HG02943 (cell line): ENCODE measurements at regions not wholly inside any gene's neighbourhood (a gene's known extent, or its start where the extent isn't known, plus 50 kb on each side); places are given as distances from the start of the nearest gene placed in this dataset.
"Not testable (repeated sequence)": the region's sequence is repeated elsewhere in the genome, so short reads cannot be mapped to it uniquely, and the experiment has no call there.

ENCODE experiments used
- ATAC-seq: cut with Tn5 transposase; IDR thresholded peaks from one replicate; pipeline ENCODE4 v1.9.1; 2021; ENCODE audit warnings: mild to moderate bottlenecking, low read depth, moderate library complexity; ENCODE audit not compliant: unreplicated experiment

DNA sequence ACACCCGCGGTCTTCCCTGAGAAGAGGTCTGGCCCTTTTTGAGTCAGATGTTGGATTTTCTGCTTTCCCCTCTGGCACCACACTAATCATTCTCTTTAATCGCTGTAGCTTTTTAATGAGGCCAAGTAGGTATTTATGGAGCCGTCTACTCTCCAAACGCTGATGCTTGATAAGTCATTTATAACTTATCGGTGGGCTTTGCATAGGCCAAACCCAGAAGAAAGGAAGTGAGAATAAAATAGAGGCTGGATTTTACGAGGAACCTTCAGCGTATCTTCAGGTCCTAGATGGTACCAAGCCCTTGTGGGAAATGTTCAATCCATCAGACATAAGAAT, 142.5 kb upstream of the CTAGE1 start:
- no peak for ATAC-seq

DNA sequence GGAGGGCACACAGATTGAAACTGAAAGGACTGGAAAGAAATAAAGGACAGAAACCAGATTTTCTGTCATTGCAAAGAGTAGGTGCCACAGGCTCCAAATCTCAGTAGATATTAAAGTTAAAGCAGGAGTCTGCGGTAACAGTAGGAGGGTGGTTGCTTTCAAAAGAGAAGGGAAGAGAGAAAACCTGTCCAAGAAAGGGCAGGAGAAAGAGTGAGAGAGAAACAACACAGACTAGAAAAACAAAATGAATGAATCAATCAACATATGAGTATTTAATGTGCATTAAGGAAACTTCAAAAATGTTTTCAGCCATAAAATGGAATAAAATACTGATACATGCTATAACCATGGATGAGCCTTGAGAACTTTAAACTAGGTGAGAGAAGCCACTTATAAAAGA, 143.1 kb upstream of the CTAGE1 start:
- ATAC-seq = no peak

DNA sequence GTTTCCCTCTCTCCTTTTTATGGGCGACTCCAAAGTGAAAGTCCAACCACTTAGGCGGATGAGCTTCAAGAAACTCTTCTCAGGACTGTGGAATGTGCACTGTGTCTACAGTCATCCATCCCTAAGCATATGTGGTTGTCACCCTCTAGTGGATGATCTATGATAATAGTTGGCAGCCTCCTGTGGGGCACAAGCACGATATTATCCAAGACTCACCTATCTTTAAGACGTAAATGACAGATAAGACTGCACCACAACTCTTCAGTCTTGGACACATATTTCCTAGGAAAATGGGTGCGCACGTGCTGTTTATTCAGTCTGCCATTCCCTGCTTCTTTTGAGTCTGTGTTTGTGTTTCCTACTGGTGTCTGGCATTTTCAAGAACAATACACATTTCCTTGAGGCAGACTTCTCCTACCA, 145.5 kb upstream of the CTAGE1 start:
- no peak for ATAC-seq

DNA sequence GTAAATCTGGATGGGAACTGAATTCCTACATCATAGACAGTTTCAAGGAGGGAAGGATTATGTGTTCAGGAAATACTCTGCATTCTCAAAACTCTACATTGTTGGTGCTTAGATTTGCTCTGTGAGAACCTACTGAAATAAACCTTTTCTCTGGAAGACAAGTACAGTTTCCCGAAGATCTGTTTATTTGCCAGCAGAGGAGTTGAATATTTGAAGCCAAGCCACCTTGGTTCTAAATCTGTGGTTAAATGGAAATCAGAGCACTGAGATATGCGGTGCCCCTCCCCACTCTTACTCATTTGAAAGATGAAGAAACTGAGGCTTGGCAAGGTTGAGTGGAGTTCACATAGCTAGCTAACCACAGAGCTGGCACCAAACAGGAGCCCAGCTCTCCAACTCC, 146.3 kb upstream of the CTAGE1 start:
- no peak for ATAC-seq

DNA sequence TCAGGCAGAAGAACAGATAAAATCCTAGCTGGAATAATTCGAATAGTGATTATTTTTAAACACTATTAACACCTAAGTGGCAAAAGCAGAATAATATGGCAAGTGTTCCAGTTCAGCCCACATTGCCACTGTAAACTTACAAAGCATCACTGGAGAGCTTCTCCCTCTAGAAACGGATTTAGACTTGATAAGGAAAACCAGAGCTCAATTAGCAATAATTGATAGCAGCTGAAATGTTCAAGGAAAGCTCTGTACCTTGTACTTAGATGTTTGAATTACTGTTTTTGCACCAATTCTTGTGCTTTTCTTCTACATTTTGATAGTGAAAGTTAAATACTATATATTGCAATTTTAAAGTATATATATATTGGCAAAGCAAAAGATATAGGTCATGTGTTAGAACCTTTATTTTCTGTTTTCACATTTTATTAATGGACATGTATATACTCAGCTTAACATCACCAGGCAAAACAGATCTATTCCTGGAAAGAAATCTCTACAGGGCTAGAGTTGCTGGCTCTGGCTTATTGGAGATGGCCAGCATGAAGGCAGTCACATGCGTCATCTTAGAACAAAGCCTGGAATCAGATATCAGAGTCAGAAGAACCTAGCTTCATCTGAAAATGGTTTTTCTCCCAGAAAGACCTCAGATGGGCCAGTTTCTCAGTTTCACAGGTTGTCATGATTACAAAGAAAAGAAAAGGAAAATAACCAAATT, 149.1 kb upstream of the CTAGE1 start:
- ATAC-seq = no peak

DNA sequence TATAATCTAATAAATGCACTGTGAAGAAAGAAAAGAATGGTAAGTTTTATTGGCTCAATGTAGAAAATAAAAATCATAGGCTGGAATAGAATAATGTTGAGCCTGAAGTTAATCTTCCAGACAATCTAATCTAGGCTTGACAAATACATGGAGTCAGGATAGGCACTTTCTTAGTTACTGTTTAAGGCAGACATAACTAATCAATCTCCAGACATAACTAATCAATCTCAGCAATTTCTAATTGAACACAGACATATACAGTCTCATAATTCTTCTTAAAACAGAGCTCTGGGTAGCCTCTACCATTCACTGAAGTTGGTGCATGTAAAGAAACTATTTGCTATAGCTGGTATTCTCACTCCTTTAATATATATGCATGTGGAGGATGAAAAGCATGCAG, 150.1 kb upstream of the CTAGE1 start:
- ATAC-seq = no peak

DNA sequence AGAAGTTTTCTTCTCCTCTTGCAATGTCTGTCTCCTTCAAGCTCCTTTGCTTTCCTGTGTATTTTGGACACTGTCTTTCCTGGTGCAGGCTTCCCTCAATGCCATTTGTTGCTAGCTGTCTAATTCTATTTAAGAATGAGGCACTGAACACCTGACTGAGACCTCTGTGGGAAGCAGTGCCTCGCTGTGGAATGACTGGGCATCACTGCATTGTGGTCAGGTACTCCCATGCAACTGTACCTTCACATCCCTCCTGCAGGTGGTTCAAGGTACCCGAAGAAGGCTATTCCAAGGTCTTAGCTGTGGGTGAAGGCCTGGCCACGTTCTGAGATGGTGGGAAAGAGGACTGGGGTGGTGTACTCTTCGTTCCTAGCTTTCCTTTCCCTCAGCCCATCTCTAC, 152.8 kb upstream of the CTAGE1 start:
- no peak for ATAC-seq

DNA sequence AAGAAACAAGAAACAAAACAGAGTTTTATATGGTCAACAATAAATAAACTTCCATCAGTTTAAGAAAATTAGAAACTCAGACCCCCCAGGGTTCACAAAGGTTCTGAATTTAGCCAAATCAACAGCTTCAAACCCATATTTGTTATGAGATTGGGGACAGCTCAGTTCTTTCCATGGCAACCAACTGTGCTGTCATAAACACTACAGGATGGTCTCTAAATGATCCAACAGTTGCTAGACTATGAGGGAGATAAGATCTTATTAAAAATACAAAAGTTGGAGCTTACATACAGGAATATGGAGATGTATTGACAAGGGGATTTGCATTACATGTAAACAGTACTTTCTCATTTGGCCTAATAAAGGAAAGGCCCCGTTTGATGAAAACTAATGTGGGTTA, 154.6 kb upstream of the CTAGE1 start:
- no peak for ATAC-seq

DNA sequence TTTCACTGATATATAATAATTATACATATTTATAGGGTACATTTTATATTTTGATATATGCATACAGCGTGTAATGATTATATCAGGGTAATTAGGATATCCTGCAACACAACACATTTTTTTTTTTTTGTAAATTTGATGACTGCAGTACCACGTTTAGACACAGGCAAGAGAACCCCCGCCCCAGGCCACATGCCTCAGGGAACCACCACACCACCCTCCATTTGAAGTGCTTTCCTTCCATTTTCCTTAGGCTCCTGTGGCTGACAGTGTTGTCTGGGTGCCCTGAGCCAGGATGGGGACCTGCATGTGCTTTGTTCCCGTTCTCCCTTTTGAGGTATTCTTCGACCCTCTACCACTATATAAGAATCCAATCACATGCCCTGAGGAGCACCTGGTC, 161.6 kb upstream of the CTAGE1 start:
- ATAC-seq = no peak

DNA sequence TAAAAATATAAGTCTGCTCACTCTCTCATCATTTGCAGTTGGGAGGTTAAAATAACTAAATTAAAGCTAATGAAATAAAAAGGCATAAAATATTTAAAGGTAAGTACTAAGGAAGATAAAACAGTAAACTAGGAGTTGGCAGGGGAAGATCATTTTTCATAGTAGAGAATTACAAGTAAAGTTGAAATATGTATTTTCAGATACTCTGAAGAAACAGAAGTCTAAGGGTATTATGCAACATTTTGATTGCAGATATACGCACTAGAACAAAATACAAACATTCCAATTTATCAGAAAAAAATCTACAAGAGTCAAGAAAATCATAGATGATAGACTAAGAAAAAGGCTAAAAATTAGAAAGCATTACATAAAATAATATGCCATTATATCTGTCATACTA, 167.6 kb upstream of the CTAGE1 start:
- no peak for ATAC-seq

DNA sequence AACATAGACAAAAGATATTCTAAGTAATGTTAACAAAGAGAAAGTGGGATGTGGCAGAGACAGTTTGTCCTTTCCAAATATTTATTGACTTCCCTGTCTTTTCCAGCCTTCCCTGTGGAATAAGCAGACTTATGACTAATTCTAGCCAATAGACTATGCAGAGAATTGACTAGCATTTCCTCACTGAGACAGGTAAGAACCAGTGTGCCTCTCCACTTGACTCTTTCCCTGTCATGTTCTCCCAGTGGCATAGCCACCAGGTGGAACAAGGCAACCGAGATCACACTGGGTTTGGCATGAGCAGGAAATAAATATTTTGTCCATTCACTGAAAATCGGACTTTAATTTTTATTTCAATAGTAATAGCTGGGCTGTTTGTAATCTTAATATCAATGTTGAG, 168.1 kb upstream of the CTAGE1 start:
- ATAC-seq = no peak

DNA sequence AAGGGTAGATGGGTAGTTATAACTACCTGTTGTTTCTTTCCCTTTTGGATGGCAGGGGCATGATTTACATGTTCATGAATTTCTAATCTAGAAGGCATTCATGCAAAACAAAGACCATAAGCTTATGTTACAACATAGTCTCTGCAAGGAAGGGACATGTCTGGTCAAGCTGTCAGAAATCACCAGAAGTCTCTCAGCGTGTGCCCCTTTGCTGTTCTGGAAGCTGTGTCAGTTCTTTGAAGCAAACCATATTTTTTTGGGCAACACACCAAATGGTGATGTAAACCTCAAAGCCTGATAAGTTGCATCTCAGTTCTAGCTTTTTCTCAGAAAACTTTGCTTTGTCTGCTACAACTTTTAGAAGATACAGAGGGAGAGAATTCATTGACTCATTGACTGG, 173.5 kb upstream of the CTAGE1 start:
- no peak for ATAC-seq

DNA sequence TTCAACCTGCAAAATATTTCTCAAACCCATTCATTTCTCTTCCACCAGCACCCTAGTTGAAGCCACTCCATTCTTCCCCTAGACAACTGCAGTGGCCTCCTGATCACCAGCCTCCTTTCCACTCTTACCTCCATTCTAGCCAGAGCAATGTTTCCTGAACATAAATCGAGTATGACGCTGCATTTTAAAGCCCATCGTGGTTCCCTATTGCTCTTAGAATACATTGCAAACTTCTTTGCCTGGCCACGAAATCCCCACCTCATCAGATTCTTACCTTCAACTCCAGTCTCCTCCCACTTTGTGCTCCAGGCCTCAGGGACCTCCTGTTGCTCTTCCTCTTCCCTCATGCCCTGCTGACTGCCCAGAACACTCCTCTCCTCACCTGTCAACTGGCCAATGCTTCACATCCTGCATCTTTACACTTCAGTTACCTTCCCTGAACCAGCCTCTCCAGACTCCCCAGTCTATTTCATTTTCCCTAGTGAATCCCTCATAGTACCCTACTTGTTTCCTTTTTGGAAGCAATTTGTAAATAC, 176.5 kb upstream of the CTAGE1 start:
- no peak for ATAC-seq

DNA sequence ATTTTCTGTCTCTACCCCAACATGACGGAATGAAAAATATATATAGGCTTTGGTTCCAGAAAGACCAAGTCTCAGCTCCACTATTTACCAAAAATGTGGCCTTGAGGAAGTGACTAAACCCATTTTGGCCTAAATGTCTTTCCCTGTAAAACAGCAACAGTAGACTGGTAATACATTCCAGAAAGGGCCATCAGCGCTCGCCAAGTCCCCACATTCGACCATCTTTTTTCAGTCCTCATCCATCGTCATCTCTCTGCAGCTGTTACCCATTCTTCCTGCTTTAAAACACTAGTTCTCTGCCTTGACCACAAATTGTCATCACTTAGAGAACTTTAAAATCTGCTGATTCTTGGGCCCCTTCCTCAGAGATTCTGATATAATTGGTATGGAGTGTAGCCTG, 183.8 kb upstream of the CTAGE1 start:
- no peak for ATAC-seq

DNA sequence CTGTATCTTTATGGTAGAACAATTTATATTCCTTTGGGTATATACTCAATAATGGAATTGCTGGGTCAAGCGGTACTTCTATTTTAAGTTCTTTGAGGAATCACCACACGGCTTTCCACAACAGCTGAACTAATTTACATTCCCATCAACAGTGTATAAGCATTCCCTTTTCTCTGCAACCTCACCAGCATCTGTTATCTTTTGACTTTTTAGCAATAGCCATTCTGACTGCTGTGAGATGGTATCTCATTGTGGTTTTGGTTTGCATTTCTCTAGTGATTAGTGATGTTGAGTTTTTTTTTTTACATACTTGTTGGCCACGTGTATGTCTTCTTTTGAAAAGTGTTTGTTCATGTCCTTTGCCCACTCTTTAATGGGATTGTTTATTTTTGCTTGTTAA, 184.7 kb upstream of the CTAGE1 start:
- not testable (repeated sequence) for ATAC-seq

DNA sequence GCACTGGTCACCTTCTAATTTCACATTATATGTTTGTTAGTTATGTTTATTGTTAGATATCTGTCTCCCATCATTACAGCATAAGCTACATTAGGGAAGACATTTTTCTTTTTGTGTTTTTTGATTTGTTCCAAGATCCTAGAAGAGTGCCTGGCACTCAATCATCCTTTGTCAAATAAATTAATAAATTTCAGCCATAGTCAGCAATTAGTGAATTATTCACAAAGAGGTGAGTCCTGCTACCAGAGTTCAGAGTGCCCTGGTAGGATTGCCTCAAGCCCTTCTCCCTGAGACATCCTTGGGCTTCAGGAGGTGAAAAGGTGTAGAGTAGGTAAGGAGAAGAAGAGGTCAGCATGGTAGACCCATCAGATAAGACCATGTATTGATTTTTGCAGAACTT, 186.2 kb upstream of the CTAGE1 start:
- no peak for ATAC-seq

DNA sequence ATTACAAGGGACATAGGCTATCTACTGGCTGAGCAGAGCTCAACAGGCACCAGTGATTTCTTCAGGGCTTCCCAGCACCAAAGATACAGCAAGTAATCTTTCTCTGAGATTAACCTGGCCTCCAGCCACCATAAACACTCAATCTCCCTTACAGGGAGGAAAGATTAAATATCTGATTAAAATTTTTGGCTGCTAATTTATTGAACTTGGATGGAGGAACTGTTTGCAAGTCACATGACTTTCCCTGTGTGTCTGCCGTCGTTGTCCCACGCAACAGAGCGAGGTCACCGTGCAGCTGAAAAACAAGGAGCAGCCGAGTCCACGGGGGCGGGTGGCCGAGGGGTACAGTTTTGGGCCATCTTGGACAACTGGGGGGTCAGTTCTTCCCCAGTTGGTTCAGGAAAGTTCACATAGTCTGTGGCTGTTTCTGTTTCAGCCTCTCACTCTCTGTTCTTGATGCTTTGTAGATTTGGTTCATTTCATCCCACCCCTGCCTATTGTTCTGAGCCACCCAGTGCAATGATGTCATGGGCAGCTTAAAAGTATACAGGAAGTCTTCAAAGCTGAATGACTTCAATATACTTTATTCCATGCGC, 186.8 kb upstream of the CTAGE1 start:
- no peak for ATAC-seq

DNA sequence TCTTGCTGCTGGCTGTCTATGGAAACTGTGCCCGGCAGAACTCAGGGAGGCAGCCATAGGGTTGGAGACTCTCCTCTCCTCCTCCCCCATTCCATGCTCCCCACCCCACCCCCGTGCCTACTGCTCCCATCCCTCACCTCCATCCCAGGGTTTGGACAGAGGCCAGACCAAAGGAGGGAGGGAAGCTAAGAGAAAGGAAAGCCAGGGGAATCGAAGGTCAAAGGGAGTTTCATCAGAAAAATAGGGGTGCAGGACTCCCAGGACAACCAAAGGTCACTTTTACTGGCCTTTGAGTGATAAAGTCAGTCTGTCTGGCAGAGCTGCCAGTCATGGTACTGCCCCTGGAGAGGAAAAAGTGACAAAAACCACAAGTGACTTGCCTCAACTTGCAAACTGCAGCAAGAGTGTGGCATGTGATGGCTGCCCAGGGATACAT, 187.3 kb upstream of the CTAGE1 start:
- no peak for ATAC-seq

DNA sequence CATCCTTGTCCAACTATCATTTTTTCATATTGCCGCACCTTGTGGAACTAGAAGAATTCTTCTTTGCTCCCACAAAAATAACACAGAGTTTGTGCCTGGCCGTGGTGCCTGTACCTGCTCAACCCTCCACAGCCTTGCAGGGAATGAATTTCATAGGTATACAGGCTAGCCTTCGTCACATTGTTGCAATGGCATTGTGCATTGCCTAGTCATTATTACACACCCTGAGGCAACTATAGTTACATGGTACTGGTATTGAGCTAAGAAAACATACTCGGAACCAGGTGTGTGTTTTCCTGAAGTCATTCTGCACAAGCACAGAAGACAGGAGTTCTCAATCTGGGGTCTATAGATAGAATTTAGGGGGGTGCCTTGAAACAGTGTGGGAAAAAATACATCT, 188.0 kb upstream of the CTAGE1 start:
- ATAC-seq = no peak

DNA sequence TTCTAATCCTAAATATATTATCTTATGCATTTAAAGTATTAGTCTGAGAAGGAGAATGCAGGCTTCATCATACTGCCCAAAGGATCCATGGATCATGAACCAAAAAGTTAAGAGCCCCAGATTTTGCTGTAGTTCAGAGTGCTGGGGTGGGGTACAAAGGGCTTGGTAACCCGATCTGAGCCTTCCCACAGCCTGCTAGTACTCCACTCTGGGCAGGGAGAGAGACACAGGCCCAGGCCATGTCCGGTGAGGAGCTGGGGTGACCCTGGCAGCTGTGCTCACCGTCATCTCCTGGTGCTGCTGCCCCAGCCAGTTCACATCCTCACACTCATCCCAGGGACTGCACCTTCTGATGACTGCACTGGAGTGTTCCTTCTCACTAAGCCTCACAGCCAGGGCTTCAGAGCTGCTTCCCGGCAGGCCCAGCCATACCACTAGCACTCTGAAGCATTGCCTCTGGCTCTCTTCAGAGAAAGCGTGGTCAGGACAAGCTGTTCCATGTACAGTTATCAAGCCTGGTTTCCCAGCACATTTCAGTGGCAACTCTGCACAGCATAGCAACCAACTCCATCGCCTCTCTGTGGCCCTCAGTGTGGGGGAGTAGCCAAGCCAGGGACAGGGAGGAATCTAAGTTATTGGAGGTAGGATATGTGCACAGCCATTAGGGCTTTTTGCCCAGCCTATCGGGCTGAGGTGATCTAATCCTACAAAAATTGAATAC, 189.0 kb upstream of the CTAGE1 start:
- ATAC-seq = no peak

DNA sequence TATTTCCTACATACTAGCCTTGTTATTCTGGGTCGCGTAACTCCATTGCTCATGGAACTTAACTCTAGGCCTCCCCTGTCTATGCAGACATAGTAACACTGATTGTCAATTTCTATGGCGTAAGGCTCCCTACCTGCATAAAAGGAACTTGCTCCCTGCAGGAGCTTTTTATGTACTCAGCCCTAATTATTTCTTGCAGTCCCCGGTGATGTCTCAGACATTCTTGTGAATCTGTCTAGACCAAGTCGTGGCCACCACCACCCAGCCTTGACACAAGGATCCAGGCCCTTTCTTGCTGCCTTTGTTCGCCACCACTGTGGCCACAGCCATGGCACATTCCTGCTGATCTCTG, 189.5 kb upstream of the CTAGE1 start:
- no peak for ATAC-seq

DNA sequence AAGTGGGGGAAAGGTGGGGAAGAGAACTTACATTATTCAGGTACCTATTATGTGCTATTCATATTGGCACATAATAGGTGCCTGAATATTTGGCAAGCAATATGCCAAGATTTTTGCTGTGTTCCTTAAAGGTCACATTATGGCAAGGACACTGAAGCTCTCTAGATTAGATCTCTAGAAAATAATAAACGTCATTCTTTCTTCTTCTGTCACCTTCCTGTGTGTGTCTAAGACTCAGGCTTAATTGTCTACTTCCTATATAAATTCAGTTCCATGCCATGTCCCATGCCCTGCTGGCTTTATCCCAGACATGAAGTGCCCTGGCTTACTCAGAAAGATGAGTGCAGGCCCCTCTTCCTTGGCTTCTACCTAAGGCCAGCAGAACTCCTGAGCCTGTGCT, 191.1 kb upstream of the CTAGE1 start:
- no peak for ATAC-seq
